ENCODE measurements at regions not wholly inside any gene's neighbourhood (a gene's known extent, or its start where the extent isn't known, plus 50 kb on each side); places are given as distances from the start of the nearest gene placed in this dataset.

- Histone ChIP-seq H3K9me3 (ENCODE audit: low read length) (no peaks in the 10 kb centered on the region), H3F3A (ENCODE audit: insufficient read depth, low read length) (no peaks in the 10 kb centered on the region), H4K20me1 (ENCODE audit: insufficient read depth, low read length) (no peaks in the 10 kb centered on the region), H3K79me2 (ENCODE audit: insufficient read depth, low read length) (no peaks in the 10 kb centered on the region), H3K27ac (ENCODE audit: low read depth, low read length, poor library complexity, severe bottlenecking) (no peak overlapping the region), H3K9ac (ENCODE audit: low read length) (no peak overlapping the region), H3K4me1 (ENCODE audit: insufficient read depth, low read length, severe bottlenecking) (no peaks in the 10 kb centered on the region), H3K4me3 (ENCODE audit: low read depth, low read length, poor library complexity, severe bottlenecking) (no peak overlapping the region), H2AFZ (ENCODE audit: low read length) (no peak overlapping the region), H3K9me2 (ENCODE audit: low read depth, low read length) (no peaks in the 10 kb centered on the region), H3K27me3 (ENCODE audit: insufficient read depth, low read length) (no peaks in the 10 kb centered on the region), H3K36me3 (ENCODE audit: insufficient read depth, low read length) (no peaks in the 10 kb centered on the region), H3K4me2 (ENCODE audit: low read length) (no peak overlapping the region)
- no peak for TF ChIP-seq CTCF (IDR thresholded peaks at IDR 0.05; ENCODE audit: low read length)
- TF ChIP-seq EZH2 (IDR thresholded peaks at IDR 0.05; ENCODE audit: borderline replicate concordance, low read length) = no peak
Observed at GRCh38 chr10:130479146-130479545, 343.0 kb downstream of the GLRX3 start.

GRCh38 chr10:130479926-130480325 lies 343.7 kb downstream of the GLRX3 start:
- Histone ChIP-seq H3K9ac (ENCODE audit: low read length) (no peak overlapping the region), H3K79me2 (ENCODE audit: insufficient read depth, low read length) (no peaks in the 10 kb centered on the region), H3F3A (ENCODE audit: insufficient read depth, low read length) (no peaks in the 10 kb centered on the region), H3K9me2 (ENCODE audit: low read depth, low read length) (no peaks in the 10 kb centered on the region), H4K20me1 (ENCODE audit: insufficient read depth, low read length) (no peaks in the 10 kb centered on the region), H2AFZ (ENCODE audit: low read length) (no peak overlapping the region), H3K9me3 (ENCODE audit: low read length) (no peaks in the 10 kb centered on the region), H3K4me2 (ENCODE audit: low read length) (no peak overlapping the region), H3K4me3 (ENCODE audit: low read depth, low read length, poor library complexity, severe bottlenecking) (no peak overlapping the region), H3K27ac (ENCODE audit: low read depth, low read length, poor library complexity, severe bottlenecking) (no peak overlapping the region), H3K36me3 (ENCODE audit: insufficient read depth, low read length) (no peaks in the 10 kb centered on the region), H3K4me1 (ENCODE audit: insufficient read depth, low read length, severe bottlenecking) (no peaks in the 10 kb centered on the region), H3K27me3 (ENCODE audit: insufficient read depth, low read length) (no peaks in the 10 kb centered on the region)
- TF ChIP-seq EZH2 (IDR thresholded peaks at IDR 0.05; ENCODE audit: borderline replicate concordance, low read length) (no peak), CTCF (IDR thresholded peaks at IDR 0.05; ENCODE audit: low read length) (no peak)

GRCh38 chr10:130480491-130480890 lies 344.3 kb downstream of the GLRX3 start:
- no peaks in the 10 kb centered on the region for H3F3A ChIP-seq (ENCODE audit: insufficient read depth, low read length)
- H3K27ac ChIP-seq (ENCODE audit: low read depth, low read length, poor library complexity, severe bottlenecking) = no peak overlapping the region
- H2AFZ ChIP-seq (ENCODE audit: low read length) = no peak overlapping the region
- no peaks in the 10 kb centered on the region for H3K36me3 ChIP-seq (ENCODE audit: insufficient read depth, low read length)
- H3K27me3 ChIP-seq (ENCODE audit: insufficient read depth, low read length) = no peaks in the 10 kb centered on the region
- no peaks in the 10 kb centered on the region for H3K4me1 ChIP-seq (ENCODE audit: insufficient read depth, low read length, severe bottlenecking)
- no peaks in the 10 kb centered on the region for H3K9me2 ChIP-seq (ENCODE audit: low read depth, low read length)
- no peak overlapping the region for H3K9ac ChIP-seq (ENCODE audit: low read length)
- H3K9me3 ChIP-seq (ENCODE audit: low read length) = no peaks in the 10 kb centered on the region
- no peak for TF ChIP-seq CTCF (IDR thresholded peaks at IDR 0.05; ENCODE audit: low read length)
- no peak for TF ChIP-seq EZH2 (IDR thresholded peaks at IDR 0.05; ENCODE audit: borderline replicate concordance, low read length)
- H3K4me2 ChIP-seq (ENCODE audit: low read length) = no peak overlapping the region
- no peak overlapping the region for H3K4me3 ChIP-seq (ENCODE audit: low read depth, low read length, poor library complexity, severe bottlenecking)
- no peaks in the 10 kb centered on the region for H4K20me1 ChIP-seq (ENCODE audit: insufficient read depth, low read length)
- H3K79me2 ChIP-seq (ENCODE audit: insufficient read depth, low read length) = no peaks in the 10 kb centered on the region
